Breast epithelium (tissue), 3 donors: ENCODE measurements at regions not wholly inside any gene's neighbourhood (a gene's known extent, or its start where the extent isn't known, plus 50 kb on each side); places are given as distances from the start of the nearest gene placed in this dataset.

Experiments
- CTCF ChIP-seq, 3 donors: fragments of 450-650 bp; IDR thresholded peaks; one replicate each; pipeline ENCODE4 v1.5.1; 2016 to 2017; ENCODE audit warnings: antibody characterized with exemption in 3 of 3, mild to moderate bottlenecking in 3 of 3, moderate library complexity in 3 of 3
- POLR2A ChIP-seq: fragments of 450-650 bp; IDR thresholded peaks from one replicate; pipeline ENCODE4 v1.6.1; 2016; ENCODE audit warnings: antibody characterized with exemption, mild to moderate bottlenecking, moderate library complexity
- POLR2AphosphoS5 ChIP-seq, 3 donors: sonication (generic); formaldehyde crosslinking; IDR thresholded peaks; one replicate each; pipeline ENCODE4 v1.6.1; 2017; ENCODE audit warnings: antibody characterized with exemption in 3 of 3

- TF ChIP-seq CTCF (IDR thresholded peaks at IDR 0.05) (no peak), POLR2A (no peak), POLR2AphosphoS5 (IDR thresholded peaks at IDR 0.05) (no peak)
These were observed 1299.3 kb downstream of the XPNPEP1 start for GRCh38 chr10:108624052-108624451.
